HG03460 (cell line): ENCODE measurements at regions not wholly inside any gene's neighbourhood (a gene's known extent, or its start where the extent isn't known, plus 50 kb on each side); places are given as distances from the start of the nearest gene placed in this dataset.

Experiments
- ATAC-seq: cut with Tn5 transposase; IDR thresholded peaks from one replicate; pipeline ENCODE4 v1.9.1; 2021; ENCODE audit not compliant: unreplicated experiment

- ATAC-seq, result no peak
Observed at GRCh38 chr1:219523411-219523810, 89.5 kb downstream of the ZC3H11B start.

- no peak for ATAC-seq
Observed at GRCh38 chr1:219521325-219521724, 91.6 kb downstream of the ZC3H11B start.

GRCh38 chr1:219520241-219520640 lies 92.7 kb downstream of the ZC3H11B start:
- no peak for ATAC-seq

- no peak for ATAC-seq
Observed at GRCh38 chr1:219518907-219519248, 94.0 kb downstream of the ZC3H11B start.

GRCh38 chr1:219518168-219518906 lies 94.6 kb downstream of the ZC3H11B start:
- ATAC-seq, result no peak

- ATAC-seq, result no peak
Observed at GRCh38 chr1:219517031-219517430, 95.9 kb downstream of the ZC3H11B start.

GRCh38 chr1:219514728-219515127 lies 98.2 kb downstream of the ZC3H11B start:
- no peak for ATAC-seq

- ATAC-seq, result no peak
Observed at GRCh38 chr1:219507437-219507836, 105.5 kb downstream of the ZC3H11B start.

GRCh38 chr1:219506936-219507335 lies 106.0 kb downstream of the ZC3H11B start:
- no peak for ATAC-seq

GRCh38 chr1:219506473-219506899 lies 106.4 kb downstream of the ZC3H11B start:
- ATAC-seq, result no peak

GRCh38 chr1:219505886-219506285 lies 107.0 kb downstream of the ZC3H11B start:
- ATAC-seq, result no peak

GRCh38 chr1:219503604-219504003 lies 109.3 kb downstream of the ZC3H11B start:
- no peak for ATAC-seq

GRCh38 chr1:219500327-219500897 lies 112.5 kb downstream of the ZC3H11B start:
- ATAC-seq, result no peak

- no peak for ATAC-seq
Observed at GRCh38 chr1:219498666-219499065, 114.2 kb downstream of the ZC3H11B start.

GRCh38 chr1:219495737-219496408 lies 117.0 kb downstream of the ZC3H11B start:
- ATAC-seq, result no peak

- no peak for ATAC-seq
Observed at GRCh38 chr1:219492717-219493116, 120.2 kb downstream of the ZC3H11B start.

- no peak for ATAC-seq
Observed at GRCh38 chr1:219490566-219490965, 122.3 kb downstream of the ZC3H11B start.

- ATAC-seq, result no peak
Observed at GRCh38 chr1:219489636-219490035, 123.3 kb downstream of the ZC3H11B start.

- ATAC-seq, result no peak
Observed at GRCh38 chr1:219488275-219488674, 124.6 kb downstream of the ZC3H11B start.

GRCh38 chr1:219483530-219483929 lies 129.4 kb downstream of the ZC3H11B start:
- no peak for ATAC-seq

- no peak for ATAC-seq
Observed at GRCh38 chr1:219480011-219480410, 132.9 kb downstream of the ZC3H11B start.

GRCh38 chr1:219478811-219479210 lies 134.1 kb downstream of the ZC3H11B start:
- no peak for ATAC-seq
